ENCODE measurements at regions not wholly inside any gene's neighbourhood (a gene's known extent, or its start where the extent isn't known, plus 50 kb on each side); places are given as distances from the start of the nearest gene placed in this dataset.
"Not testable (repeated sequence)": the region's sequence is repeated elsewhere in the genome, so short reads cannot be mapped to it uniquely, and the experiment has no call there.

- DNase-seq: no peak
These were observed 88.8 kb upstream of the PLD5 start for GRCh38 chr1:242613266-242613815.

- no peak for DNase-seq
These were observed 85.7 kb upstream of the PLD5 start for GRCh38 chr1:242610209-242610608.

GRCh38 chr1:242605521-242605920 is 81.0 kb upstream of the PLD5 start:
- no peak for DNase-seq

GRCh38 chr1:242602001-242602400 is 77.5 kb upstream of the PLD5 start:
- no peak for DNase-seq

- not testable (repeated sequence) for DNase-seq
These were observed 69.3 kb upstream of the PLD5 start for GRCh38 chr1:242593756-242594155.

- DNase-seq: no peak
These were observed 61.8 kb upstream of the PLD5 start for GRCh38 chr1:242586360-242586680.

- no peak for DNase-seq
These were observed 61.3 kb upstream of the PLD5 start for GRCh38 chr1:242585616-242586359.

GRCh38 chr1:242582669-242583068 is 58.2 kb upstream of the PLD5 start:
- DNase-seq: no peak

GRCh38 chr1:242579528-242580235 is 55.2 kb upstream of the PLD5 start:
- no peak for DNase-seq

Measured in activated CD4-positive, alpha-beta T cell treated with anti-CD3 and anti-CD28 coated beads, Interleukin-2, amount 50 U/mL, for 4 hours (primary cell).